ENCODE measurements at regions not wholly inside any gene's neighbourhood (a gene's known extent, or its start where the extent isn't known, plus 50 kb on each side); places are given as distances from the start of the nearest gene placed in this dataset.

DNA sequence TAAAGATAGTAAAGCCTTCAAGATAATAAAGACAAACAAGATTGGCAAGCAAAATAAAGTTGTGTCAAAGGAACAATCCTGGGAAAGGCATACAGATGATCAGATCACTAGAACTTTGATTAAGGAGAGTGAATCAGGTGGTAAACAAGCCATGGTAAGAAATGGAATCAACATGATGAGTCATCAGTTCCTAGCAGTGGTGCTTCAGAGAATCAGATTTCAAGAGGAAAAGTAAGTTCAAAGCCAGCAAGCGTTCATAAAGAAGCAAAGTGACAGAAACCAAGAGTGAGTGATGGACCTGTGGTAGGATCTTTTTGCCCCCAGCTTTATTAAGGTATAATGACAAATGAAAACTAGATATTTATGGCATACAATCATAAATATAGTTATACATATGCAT lies 340.4 kb downstream of the TPBG start:
- Histone ChIP-seq H3K36me3 (no peaks in the 10 kb centered on the region), H3K4me3 (no peak overlapping the region), H3K27me3 (no peaks in the 10 kb centered on the region), H3K4me1 (no peaks in the 10 kb centered on the region), H3K27ac (no peak overlapping the region), H3K9me3 (no peaks in the 10 kb centered on the region)
- TF ChIP-seq POLR2AphosphoS5 (IDR thresholded peaks at IDR 0.05), result no peak
- no peak for TF ChIP-seq EP300 (IDR thresholded peaks at IDR 0.05)
- TF ChIP-seq, protein P1, sequence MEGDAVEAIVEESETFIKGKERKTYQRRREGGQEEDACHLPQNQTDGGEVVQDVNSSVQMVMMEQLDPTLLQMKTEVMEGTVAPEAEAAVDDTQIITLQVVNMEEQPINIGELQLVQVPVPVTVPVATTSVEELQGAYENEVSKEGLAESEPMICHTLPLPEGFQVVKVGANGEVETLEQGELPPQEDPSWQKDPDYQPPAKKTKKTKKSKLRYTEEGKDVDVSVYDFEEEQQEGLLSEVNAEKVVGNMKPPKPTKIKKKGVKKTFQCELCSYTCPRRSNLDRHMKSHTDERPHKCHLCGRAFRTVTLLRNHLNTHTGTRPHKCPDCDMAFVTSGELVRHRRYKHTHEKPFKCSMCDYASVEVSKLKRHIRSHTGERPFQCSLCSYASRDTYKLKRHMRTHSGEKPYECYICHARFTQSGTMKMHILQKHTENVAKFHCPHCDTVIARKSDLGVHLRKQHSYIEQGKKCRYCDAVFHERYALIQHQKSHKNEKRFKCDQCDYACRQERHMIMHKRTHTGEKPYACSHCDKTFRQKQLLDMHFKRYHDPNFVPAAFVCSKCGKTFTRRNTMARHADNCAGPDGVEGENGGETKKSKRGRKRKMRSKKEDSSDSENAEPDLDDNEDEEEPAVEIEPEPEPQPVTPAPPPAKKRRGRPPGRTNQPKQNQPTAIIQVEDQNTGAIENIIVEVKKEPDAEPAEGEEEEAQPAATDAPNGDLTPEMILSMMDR (IDR thresholded peaks at IDR 0.05), result no peak
- no peak for TF ChIP-seq POLR2A (IDR thresholded peaks at IDR 0.05)
- WGBS, result 23% methylated on average over 1 of the region's 1 CpG
- no peak for DNase-seq (ENCODE audit: low spot score in 2 of 2)

DNA sequence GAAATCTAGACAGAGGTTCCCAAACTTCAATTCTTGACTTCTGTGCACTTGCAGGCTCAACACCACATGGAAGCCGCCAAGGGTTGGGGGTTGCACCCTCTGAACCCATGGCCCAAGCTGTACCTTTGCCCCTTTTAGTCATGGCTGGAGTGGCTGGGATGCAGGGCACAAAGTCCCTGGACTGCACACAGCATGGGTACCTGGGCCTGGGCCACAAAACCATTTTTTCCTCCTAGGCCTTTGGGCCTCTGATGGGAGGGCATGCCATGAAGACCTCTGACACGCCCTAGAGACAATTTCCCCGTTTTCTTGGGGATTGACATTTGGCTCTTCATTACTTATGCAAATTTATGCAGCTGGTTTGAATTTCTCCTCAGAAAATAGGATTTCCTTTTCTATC lies 342.0 kb downstream of the TPBG start:
- Histone ChIP-seq H3K27me3 (no peaks in the 10 kb centered on the region), H3K27ac (no peak overlapping the region), H3K9me3 (no peaks in the 10 kb centered on the region), H3K36me3 (no peaks in the 10 kb centered on the region), H3K4me3 (no peak overlapping the region), H3K4me1 (no peaks in the 10 kb centered on the region)
- WGBS, result 82% methylated on average over 3 of the region's 3 CpGs
- no peak for DNase-seq (ENCODE audit: low spot score in 2 of 2)
- no peak for TF ChIP-seq POLR2A (IDR thresholded peaks at IDR 0.05)
- TF ChIP-seq, protein P1 (IDR thresholded peaks at IDR 0.05), result no peak
- no peak for TF ChIP-seq POLR2AphosphoS5 (IDR thresholded peaks at IDR 0.05)
- TF ChIP-seq EP300 (IDR thresholded peaks at IDR 0.05), result no peak

DNA sequence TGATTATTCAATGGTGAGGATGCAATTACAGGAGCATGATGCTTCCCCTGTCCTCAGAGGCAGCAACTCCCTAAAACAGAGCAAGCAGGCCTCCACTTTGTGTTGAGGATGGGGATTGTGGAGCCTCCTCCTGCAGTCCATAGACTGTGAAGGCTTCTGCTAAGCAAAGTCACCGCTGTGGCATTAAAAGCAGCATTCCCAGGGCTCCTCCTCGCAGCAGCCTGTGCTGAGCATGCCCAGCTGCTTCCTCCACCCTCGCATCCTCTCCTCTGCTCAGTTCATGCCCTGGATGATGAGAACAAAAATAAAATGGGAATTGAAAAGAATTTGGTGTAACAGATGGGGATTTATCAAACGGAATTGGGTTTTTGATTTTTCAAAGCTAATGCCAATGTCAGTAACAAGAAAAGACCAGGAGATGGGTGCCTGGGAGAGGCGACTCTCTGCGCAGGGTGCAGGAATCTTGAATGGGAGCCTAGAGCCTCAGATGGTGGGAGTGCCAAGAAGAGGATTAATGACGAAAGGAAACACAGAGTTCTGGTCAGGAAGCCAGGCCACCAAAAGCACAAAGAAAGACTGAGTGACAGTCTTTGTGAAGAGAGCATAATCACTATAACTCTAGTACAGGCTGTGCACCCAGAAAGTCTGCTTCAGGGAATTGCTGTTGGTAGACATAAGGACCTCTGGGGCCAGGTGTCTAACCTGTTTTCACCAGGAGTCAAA lies 347.6 kb downstream of the TPBG start:
- Histone ChIP-seq H3K27me3 (no peaks in the 10 kb centered on the region), H3K9me3 (peaks cover 3% of the 10 kb centered on the region), H3K27ac (peak overlapping the region; percentile 58), H3K4me1 (no peaks in the 10 kb centered on the region), H3K36me3 (no peaks in the 10 kb centered on the region), H3K4me3 (peak overlapping the region; percentile 8)
- WGBS, result 57% methylated on average over 7 of the region's 7 CpGs
- TF ChIP-seq EP300 (IDR thresholded peaks at IDR 0.05) (no peak), POLR2AphosphoS5 (IDR thresholded peaks at IDR 0.05) (no peak), POLR2A (IDR thresholded peaks at IDR 0.05) (no peak)
- TF ChIP-seq, protein P1 (IDR thresholded peaks at IDR 0.05), result no peak
- DNase-seq (ENCODE audit: low spot score in 2 of 2), result no peak

DNA sequence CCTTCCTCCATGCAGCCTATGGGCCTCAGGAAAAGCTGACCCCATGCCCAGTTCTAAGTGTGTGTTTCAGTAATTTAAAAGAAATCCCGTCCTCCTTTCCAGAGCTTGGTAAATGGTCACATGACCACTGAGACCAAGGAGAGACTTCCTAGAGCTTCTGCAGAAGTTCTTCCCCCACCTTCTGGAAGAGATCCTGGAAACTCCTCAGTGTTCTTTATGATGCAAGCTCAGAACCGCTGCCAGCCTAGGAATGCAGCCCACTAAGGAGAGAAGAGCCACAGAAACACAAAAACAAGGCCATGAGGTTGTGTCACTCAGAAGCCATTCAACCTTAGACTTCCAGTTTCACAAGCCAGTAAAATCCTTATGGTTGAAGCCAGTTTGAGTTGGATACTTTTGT lies 348.4 kb downstream of the TPBG start:
- Histone ChIP-seq H3K27ac (peak overlapping the region; percentile 58), H3K27me3 (no peaks in the 10 kb centered on the region), H3K4me3 (peak overlapping the region; percentile 8), H3K36me3 (no peaks in the 10 kb centered on the region), H3K9me3 (peaks cover 4% of the 10 kb centered on the region), H3K4me1 (no peaks in the 10 kb centered on the region)
- TF ChIP-seq, protein P1 (IDR thresholded peaks at IDR 0.05), result no peak
- TF ChIP-seq POLR2AphosphoS5 (IDR thresholded peaks at IDR 0.05), result no peak
- TF ChIP-seq EP300 (IDR thresholded peaks at IDR 0.05), result no peak
- TF ChIP-seq POLR2A (IDR thresholded peaks at IDR 0.05), result no peak
- DNase-seq (ENCODE audit: low spot score in 2 of 2), result no peak
- 52% methylated on average over 2 of the region's 2 CpGs for WGBS

DNA sequence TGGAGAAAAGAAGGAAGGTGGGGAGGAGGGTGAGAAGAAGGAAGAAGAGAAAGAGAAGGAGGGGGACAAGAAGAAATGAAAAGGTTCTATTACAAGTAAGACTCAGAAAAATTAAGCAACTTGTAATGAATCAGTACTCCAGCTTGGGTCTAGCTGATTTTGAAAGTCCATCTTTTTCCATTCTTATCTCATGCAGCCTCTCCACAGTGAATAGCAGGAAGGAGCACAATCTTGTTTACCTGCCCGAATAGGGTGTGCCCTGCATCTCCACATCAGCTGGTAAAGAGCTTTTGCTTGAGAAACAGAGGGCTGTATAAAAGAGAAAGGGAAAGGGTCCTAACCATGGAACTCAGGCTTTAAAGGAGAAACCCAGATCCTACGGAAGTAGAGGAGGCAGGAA lies 348.8 kb downstream of the TPBG start:
- H3K36me3 ChIP-seq, result no peaks in the 10 kb centered on the region
- no peak overlapping the region for H3K27ac ChIP-seq
- no peaks in the 10 kb centered on the region for H3K4me1 ChIP-seq
- no peak for DNase-seq (ENCODE audit: low spot score in 2 of 2)
- H3K4me3 ChIP-seq, result no peak overlapping the region
- peaks cover 4% of the 10 kb centered on the region for H3K9me3 ChIP-seq
- 59% methylated on average over 2 of the region's 2 CpGs for WGBS
- no peaks in the 10 kb centered on the region for H3K27me3 ChIP-seq
- TF ChIP-seq POLR2AphosphoS5 (IDR thresholded peaks at IDR 0.05) (no peak), EP300 (IDR thresholded peaks at IDR 0.05) (no peak), POLR2A (IDR thresholded peaks at IDR 0.05) (no peak)
- TF ChIP-seq, protein P1 (IDR thresholded peaks at IDR 0.05), result no peak

All from suprapubic skin (tissue), 4 donors.